ENCODE measurements at regions not wholly inside any gene's neighbourhood (a gene's known extent, or its start where the extent isn't known, plus 50 kb on each side); places are given as distances from the start of the nearest gene placed in this dataset.

GRCh38 chr2:16189836-16190160, 249.4 kb downstream of the MYCN start:
- H4K5ac ChIP-seq (ENCODE audit: insufficient read length, low read depth, low read length) = no peak overlapping the region
- no peak overlapping the region for H3K23ac ChIP-seq (ENCODE audit: insufficient read length, low read depth, low read length)
- no CpG with 5 or more reads among the region's 3 CpGs for WGBS (ENCODE audit: extremely low coverage, insufficient read length, low lambda C conversion rate)
- H2BK120ac ChIP-seq (ENCODE audit: low read depth, low read length, poor library complexity, severe bottlenecking) = no peak overlapping the region
- H3K4me3 Mint-ChIP-seq = no peak overlapping the region
- H3K79me1 ChIP-seq (ENCODE audit: insufficient read depth, low read depth, low read length, poor library complexity, severe bottlenecking) = no peaks in the 10 kb centered on the region
- no peak for DNase-seq
- no peak overlapping the region for H2BK5ac ChIP-seq (ENCODE audit: insufficient read length, low read length)
- no peak overlapping the region for H3K14ac ChIP-seq (ENCODE audit: insufficient read depth, low read length)
- H2AFZ ChIP-seq (ENCODE audit: low read length) = no peak overlapping the region
- no peaks in the 10 kb centered on the region for H3K9me3 Mint-ChIP-seq
- no peak overlapping the region for H4K91ac ChIP-seq (ENCODE audit: insufficient read length, low read depth, low read length)
- no peak for TF ChIP-seq CTCF (conservative IDR thresholded peaks at IDR 0.05)
- H3T11ph ChIP-seq (ENCODE audit: low read length) = no peak overlapping the region
- no peaks in the 10 kb centered on the region for H3K27me3 ChIP-seq (ENCODE audit: insufficient read depth, low read length)
- no peak overlapping the region for H2BK12ac ChIP-seq (ENCODE audit: insufficient read length, low read depth, low read length)
- no peak overlapping the region for H3K4me2 ChIP-seq (ENCODE audit: insufficient read depth, insufficient read length, low read length)
- no peak overlapping the region for H4K8ac ChIP-seq (replicated peaks; ENCODE audit: insufficient read length, low read depth, low read length)
- no peaks in the 10 kb centered on the region for H3K79me2 ChIP-seq (ENCODE audit: insufficient read depth, low read length)
- H2AK5ac ChIP-seq (ENCODE audit: insufficient read length, low read length) = no peak overlapping the region
- H3K9ac ChIP-seq (ENCODE audit: extremely low read depth, insufficient read length, low read length) = no peak overlapping the region
- H2BK15ac ChIP-seq (ENCODE audit: low read depth, low read length) = no peak overlapping the region
- H3K4me1 ChIP-seq (ENCODE audit: insufficient read depth, low read length) = peaks cover 2% of the 10 kb centered on the region; the same call in 1 of the 2 replicates
- no peaks in the 10 kb centered on the region for H3K9me3 ChIP-seq (ENCODE audit: control insufficient read depth, low read depth, low read length)
- no peak overlapping the region for H3K27ac ChIP-seq (ENCODE audit: insufficient read length, low read depth, low read length)
- H3K36me3 Mint-ChIP-seq (ENCODE audit: insufficient read depth in 1 of 3, low read depth in 3 of 3) = no peaks in the 10 kb centered on the region
- no peak overlapping the region for H2BK20ac ChIP-seq (ENCODE audit: low read depth, low read length, poor library complexity, severe bottlenecking)
- H3K4ac ChIP-seq (ENCODE audit: low read depth, low read length) = no peak overlapping the region
- H3K18ac ChIP-seq (ENCODE audit: insufficient read length, low read depth, low read length) = no peak overlapping the region
- H3K27me3 Mint-ChIP-seq (ENCODE audit: low read depth) = no peaks in the 10 kb centered on the region
- peak overlapping the region in 1 of 3 experiments; percentile 57; a peak in 2 of 7 replicates for H3K27ac Mint-ChIP-seq
- H3K56ac ChIP-seq (ENCODE audit: insufficient read length, low read depth, low read length) = no peak overlapping the region
- H3K4me1 Mint-ChIP-seq = peaks cover 23 to 24% of the 10 kb centered on the region in 2 experiments
- no peaks in the 10 kb centered on the region for H4K20me1 ChIP-seq (ENCODE audit: control insufficient read depth, insufficient read depth, insufficient read length)
- no peaks in the 10 kb centered on the region for H3K23me2 ChIP-seq (ENCODE audit: insufficient read length, low read depth, low read length, poor library complexity, severe bottlenecking)

All from H9 (cell line).